ENCODE measurements at regions not wholly inside any gene's neighbourhood (a gene's known extent, or its start where the extent isn't known, plus 50 kb on each side); places are given as distances from the start of the nearest gene placed in this dataset.

DNA sequence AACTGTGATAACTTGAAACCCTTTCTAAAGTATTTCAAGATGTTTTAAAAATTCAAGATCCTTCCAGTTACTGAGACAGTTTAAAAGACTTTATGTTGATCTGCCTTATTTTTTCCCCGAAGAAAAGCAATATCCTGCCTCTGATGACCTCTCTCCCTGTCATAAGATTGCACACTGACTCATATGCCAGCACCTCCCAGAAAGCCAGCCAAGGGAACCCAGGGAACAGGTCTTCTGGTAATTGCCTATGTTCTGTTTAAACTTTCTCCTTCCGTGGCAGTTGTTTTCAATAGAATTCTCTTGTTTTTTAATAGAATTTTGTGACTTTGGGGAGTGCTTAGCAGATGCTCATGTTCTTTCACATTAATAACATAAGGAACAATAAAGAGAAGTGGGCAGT lies 300.2 kb upstream of the PRKD1 start:
- TF ChIP-seq SUZ12 (IDR thresholded peaks at IDR 0.05; ENCODE audit: extremely low read depth, insufficient read depth, insufficient read length) (no peak), ZNF274 (IDR thresholded peaks at IDR 0.05; ENCODE audit: low read depth, low read length) (no peak), YY1 (IDR thresholded peaks at IDR 0.05; ENCODE audit: insufficient read depth, insufficient read length) (no peak)
- Histone ChIP-seq H3K36me3 (ENCODE audit: insufficient read depth, insufficient read length, low read length) (no peaks in the 10 kb centered on the region), H3K27me3 (ENCODE audit: insufficient read depth, insufficient read length) (no peaks in the 10 kb centered on the region), H3K4me1 (ENCODE audit: insufficient read depth, insufficient read length) (no peaks in the 10 kb centered on the region), H3K9me3 (ENCODE audit: insufficient read depth, low read length) (no peaks in the 10 kb centered on the region), H3K9ac (ENCODE audit: insufficient read length, low read depth) (no peak overlapping the region), H3K4me3 (ENCODE audit: insufficient read length, low read depth) (no peak overlapping the region)
- no peak for DNase-seq (ENCODE audit: low read depth, low spot score)

DNA sequence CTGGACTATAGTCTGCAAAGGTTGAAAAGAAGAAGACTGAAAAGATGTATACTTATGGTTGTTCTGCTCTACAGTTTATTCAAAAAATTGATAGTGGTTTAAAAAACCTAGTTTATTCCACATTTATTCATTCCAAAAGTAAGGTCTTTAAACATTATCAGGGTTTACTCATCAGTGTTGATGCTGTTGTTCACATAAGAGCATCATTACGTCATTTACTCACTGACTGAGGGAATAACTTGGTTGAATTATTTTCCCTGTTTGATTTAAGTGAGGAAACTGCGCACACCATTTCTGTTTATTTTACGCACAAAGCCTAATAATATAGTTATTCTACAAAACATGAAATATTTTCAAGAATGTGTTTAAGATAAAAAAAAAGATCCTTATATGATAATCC lies 303.1 kb upstream of the PRKD1 start:
- Histone ChIP-seq H3K9me3 (ENCODE audit: insufficient read depth, low read length) (no peaks in the 10 kb centered on the region), H3K27me3 (ENCODE audit: insufficient read depth, insufficient read length) (no peaks in the 10 kb centered on the region), H3K36me3 (ENCODE audit: insufficient read depth, insufficient read length, low read length) (no peaks in the 10 kb centered on the region), H3K4me3 (ENCODE audit: insufficient read length, low read depth) (no peak overlapping the region), H3K9ac (ENCODE audit: insufficient read length, low read depth) (no peak overlapping the region), H3K4me1 (ENCODE audit: insufficient read depth, insufficient read length) (no peaks in the 10 kb centered on the region)
- DNase-seq (ENCODE audit: low read depth, low spot score), result no peak
- no peak for TF ChIP-seq ZNF274 (IDR thresholded peaks at IDR 0.05; ENCODE audit: low read depth, low read length)
- TF ChIP-seq YY1 (IDR thresholded peaks at IDR 0.05; ENCODE audit: insufficient read depth, insufficient read length), result no peak
- TF ChIP-seq SUZ12 (IDR thresholded peaks at IDR 0.05; ENCODE audit: extremely low read depth, insufficient read depth, insufficient read length), result no peak

DNA sequence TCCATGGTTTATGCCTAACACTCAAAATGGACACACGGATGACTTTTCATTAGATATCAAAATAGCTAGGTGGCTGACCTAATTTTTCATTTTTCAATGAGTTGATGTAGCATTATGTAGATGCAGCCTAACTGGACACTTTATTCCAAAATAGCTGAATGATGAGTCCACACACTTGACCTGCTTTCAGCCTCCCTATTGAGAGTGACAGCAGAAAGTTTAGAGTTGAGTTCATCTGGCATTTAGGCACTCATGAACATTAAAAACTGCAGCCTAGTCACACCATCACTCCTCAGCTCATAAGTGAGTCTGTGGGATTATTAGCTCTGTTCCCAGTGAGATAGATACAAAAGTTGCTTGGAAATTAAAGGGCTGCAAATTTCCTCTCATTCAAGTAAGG lies 307.3 kb upstream of the PRKD1 start:
- Histone ChIP-seq H3K9ac (ENCODE audit: insufficient read length, low read depth) (no peak overlapping the region), H3K27me3 (ENCODE audit: insufficient read depth, insufficient read length) (no peaks in the 10 kb centered on the region), H3K4me3 (ENCODE audit: insufficient read length, low read depth) (no peak overlapping the region), H3K9me3 (ENCODE audit: insufficient read depth, low read length) (no peaks in the 10 kb centered on the region), H3K4me1 (ENCODE audit: insufficient read depth, insufficient read length) (no peaks in the 10 kb centered on the region), H3K36me3 (ENCODE audit: insufficient read depth, insufficient read length, low read length) (no peaks in the 10 kb centered on the region)
- DNase-seq (ENCODE audit: low read depth, low spot score), result no peak
- TF ChIP-seq ZNF274 (IDR thresholded peaks at IDR 0.05; ENCODE audit: low read depth, low read length), result no peak
- TF ChIP-seq YY1 (IDR thresholded peaks at IDR 0.05; ENCODE audit: insufficient read depth, insufficient read length), result no peak
- TF ChIP-seq SUZ12 (IDR thresholded peaks at IDR 0.05; ENCODE audit: extremely low read depth, insufficient read depth, insufficient read length), result no peak

DNA sequence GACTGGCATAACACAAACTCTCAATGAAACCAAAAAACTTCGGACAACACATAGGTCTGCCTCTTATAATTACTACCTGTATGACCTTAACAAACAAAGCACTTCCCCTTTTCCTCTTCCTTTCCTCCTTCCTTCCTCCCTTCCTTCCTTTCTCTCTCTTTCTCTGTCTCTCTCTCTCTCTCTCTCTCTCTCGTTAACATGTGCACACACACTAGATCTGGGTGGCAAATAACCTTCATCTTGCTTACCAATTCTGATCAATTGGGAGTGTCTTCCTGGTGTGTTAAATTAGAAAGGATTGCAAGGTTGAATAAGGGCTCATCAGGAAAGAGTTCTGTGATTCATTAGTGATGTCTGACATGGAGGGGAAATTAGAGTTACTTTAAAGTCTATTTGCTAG lies 307.8 kb upstream of the PRKD1 start:
- Histone ChIP-seq H3K9ac (ENCODE audit: insufficient read length, low read depth) (no peak overlapping the region), H3K4me3 (ENCODE audit: insufficient read length, low read depth) (no peak overlapping the region), H3K4me1 (ENCODE audit: insufficient read depth, insufficient read length) (no peaks in the 10 kb centered on the region), H3K27me3 (ENCODE audit: insufficient read depth, insufficient read length) (no peaks in the 10 kb centered on the region), H3K36me3 (ENCODE audit: insufficient read depth, insufficient read length, low read length) (no peaks in the 10 kb centered on the region), H3K9me3 (ENCODE audit: insufficient read depth, low read length) (no peaks in the 10 kb centered on the region)
- no peak for DNase-seq (ENCODE audit: low read depth, low spot score)
- TF ChIP-seq ZNF274 (IDR thresholded peaks at IDR 0.05; ENCODE audit: low read depth, low read length) (no peak), SUZ12 (IDR thresholded peaks at IDR 0.05; ENCODE audit: extremely low read depth, insufficient read depth, insufficient read length) (no peak), YY1 (IDR thresholded peaks at IDR 0.05; ENCODE audit: insufficient read depth, insufficient read length) (no peak)

DNA sequence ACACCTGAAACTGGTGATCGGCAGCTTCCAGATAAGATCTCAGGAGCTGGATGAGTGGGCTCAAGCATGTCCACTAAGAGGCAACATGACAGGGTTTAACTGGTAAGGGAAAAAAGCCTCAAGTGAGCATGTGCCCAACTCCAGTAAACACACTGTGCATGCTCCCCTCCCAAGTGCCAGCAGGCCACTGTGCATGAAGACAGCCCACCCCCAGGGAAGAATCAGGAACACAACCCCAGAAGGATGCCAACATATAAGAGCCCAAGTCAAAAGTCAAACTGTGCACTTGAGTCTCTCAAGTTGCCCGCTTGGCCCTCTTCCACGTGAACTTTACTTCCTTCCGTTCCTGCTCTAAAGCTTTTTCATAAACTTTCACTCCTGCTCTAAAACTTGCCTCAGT lies 311.3 kb upstream of the PRKD1 start:
- Histone ChIP-seq H3K9me3 (ENCODE audit: insufficient read depth, low read length) (no peaks in the 10 kb centered on the region), H3K9ac (ENCODE audit: insufficient read length, low read depth) (no peak overlapping the region)
- no peak for DNase-seq (ENCODE audit: low read depth, low spot score)

DNA sequence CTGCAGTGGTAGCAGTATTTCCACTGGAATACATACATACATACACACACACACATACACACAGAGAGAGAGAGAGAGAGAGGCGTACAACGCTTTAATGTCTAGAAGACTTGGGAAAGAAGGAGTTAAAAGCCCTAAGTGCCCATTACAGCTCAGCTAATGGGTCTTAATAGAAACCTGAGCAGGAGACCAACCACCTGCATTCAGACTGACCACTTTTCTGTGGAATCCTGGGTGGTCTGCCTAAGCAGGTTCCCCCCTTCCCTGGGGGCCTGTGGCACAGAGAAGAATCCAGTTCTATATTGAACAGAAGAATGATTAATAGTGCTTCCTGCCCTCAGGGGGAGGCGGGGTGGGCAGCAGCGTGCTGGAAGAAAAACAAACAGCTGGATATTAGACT lies 312.4 kb upstream of the PRKD1 start:
- Histone ChIP-seq H3K4me1 (ENCODE audit: insufficient read depth, insufficient read length) (no peaks in the 10 kb centered on the region), H3K36me3 (ENCODE audit: insufficient read depth, insufficient read length, low read length) (no peaks in the 10 kb centered on the region), H3K9ac (ENCODE audit: insufficient read length, low read depth) (no peak overlapping the region), H3K4me3 (ENCODE audit: insufficient read length, low read depth) (no peak overlapping the region), H3K9me3 (ENCODE audit: insufficient read depth, low read length) (no peaks in the 10 kb centered on the region), H3K27me3 (ENCODE audit: insufficient read depth, insufficient read length) (no peaks in the 10 kb centered on the region)
- no peak for TF ChIP-seq YY1 (IDR thresholded peaks at IDR 0.05; ENCODE audit: insufficient read depth, insufficient read length)
- no peak for TF ChIP-seq ZNF274 (IDR thresholded peaks at IDR 0.05; ENCODE audit: low read depth, low read length)
- TF ChIP-seq SUZ12 (IDR thresholded peaks at IDR 0.05; ENCODE audit: extremely low read depth, insufficient read depth, insufficient read length), result no peak
- no peak for DNase-seq (ENCODE audit: low read depth, low spot score)

More for the DNA sequence above, 311.3 kb upstream of the PRKD1 start:
- Histone ChIP-seq H3K36me3 (ENCODE audit: insufficient read depth, insufficient read length, low read length) (no peaks in the 10 kb centered on the region), H3K27me3 (ENCODE audit: insufficient read depth, insufficient read length) (no peaks in the 10 kb centered on the region), H3K4me1 (ENCODE audit: insufficient read depth, insufficient read length) (no peaks in the 10 kb centered on the region), H3K4me3 (ENCODE audit: insufficient read length, low read depth) (no peak overlapping the region)
- TF ChIP-seq YY1 (IDR thresholded peaks at IDR 0.05; ENCODE audit: insufficient read depth, insufficient read length) (no peak), SUZ12 (IDR thresholded peaks at IDR 0.05; ENCODE audit: extremely low read depth, insufficient read depth, insufficient read length) (no peak), ZNF274 (IDR thresholded peaks at IDR 0.05; ENCODE audit: low read depth, low read length) (no peak)

DNA sequence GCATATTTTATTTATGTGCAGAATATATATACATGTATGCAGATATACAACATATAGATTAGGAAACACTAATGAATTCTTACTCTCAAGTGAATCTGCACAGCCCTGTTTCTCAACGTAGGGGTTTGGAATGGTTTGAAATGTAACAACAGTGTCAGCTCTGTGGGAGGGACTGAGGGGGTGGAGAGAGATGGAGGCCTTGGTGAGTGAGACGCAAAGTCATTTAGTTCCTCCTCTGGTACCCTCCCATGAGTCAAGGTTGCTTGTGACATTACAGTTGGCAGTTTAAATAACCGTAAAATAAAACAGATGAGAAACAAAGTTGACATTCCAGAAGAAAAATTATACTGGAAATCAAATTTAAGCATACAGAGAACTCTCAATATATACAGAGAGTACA lies 313.0 kb upstream of the PRKD1 start:
- TF ChIP-seq ZNF274 (IDR thresholded peaks at IDR 0.05; ENCODE audit: low read depth, low read length), result no peak
- TF ChIP-seq YY1 (IDR thresholded peaks at IDR 0.05; ENCODE audit: insufficient read depth, insufficient read length), result no peak
- no peak for TF ChIP-seq SUZ12 (IDR thresholded peaks at IDR 0.05; ENCODE audit: extremely low read depth, insufficient read depth, insufficient read length)
- DNase-seq (ENCODE audit: low read depth, low spot score), result no peak
- Histone ChIP-seq H3K9ac (ENCODE audit: insufficient read length, low read depth) (no peak overlapping the region), H3K27me3 (ENCODE audit: insufficient read depth, insufficient read length) (no peaks in the 10 kb centered on the region), H3K4me3 (ENCODE audit: insufficient read length, low read depth) (no peak overlapping the region), H3K36me3 (ENCODE audit: insufficient read depth, insufficient read length, low read length) (no peaks in the 10 kb centered on the region), H3K4me1 (ENCODE audit: insufficient read depth, insufficient read length) (no peaks in the 10 kb centered on the region), H3K9me3 (ENCODE audit: insufficient read depth, low read length) (no peaks in the 10 kb centered on the region)

DNA sequence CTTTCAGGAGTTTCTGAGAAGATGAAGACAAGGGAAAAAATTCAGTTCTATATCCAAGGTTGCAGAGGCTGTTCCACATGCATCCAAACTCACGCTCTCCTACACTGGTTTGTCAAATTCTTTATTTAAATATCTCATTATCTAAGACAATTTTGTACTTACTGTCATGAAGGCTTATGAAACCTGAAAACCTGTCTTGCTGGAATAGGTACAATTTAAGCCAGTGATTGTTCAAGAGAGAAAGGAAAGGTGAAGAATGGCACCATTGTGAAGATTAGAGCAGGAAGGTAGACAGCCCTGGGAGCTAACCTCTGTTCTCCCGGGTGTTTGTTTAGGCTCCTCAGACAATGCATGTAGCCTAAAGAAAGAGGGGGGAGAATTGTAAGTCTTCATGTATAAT lies 315.1 kb upstream of the PRKD1 start:
- H3K4me3 ChIP-seq (ENCODE audit: insufficient read length, low read depth), result no peak overlapping the region
- H3K9ac ChIP-seq (ENCODE audit: insufficient read length, low read depth), result no peak overlapping the region
- no peaks in the 10 kb centered on the region for H3K36me3 ChIP-seq (ENCODE audit: insufficient read depth, insufficient read length, low read length)
- H3K27me3 ChIP-seq (ENCODE audit: insufficient read depth, insufficient read length), result no peaks in the 10 kb centered on the region
- no peaks in the 10 kb centered on the region for H3K9me3 ChIP-seq (ENCODE audit: insufficient read depth, low read length)
- no peaks in the 10 kb centered on the region for H3K4me1 ChIP-seq (ENCODE audit: insufficient read depth, insufficient read length)
- DNase-seq (ENCODE audit: low read depth, low spot score), result no peak
- TF ChIP-seq YY1 (IDR thresholded peaks at IDR 0.05; ENCODE audit: insufficient read depth, insufficient read length) (no peak), SUZ12 (IDR thresholded peaks at IDR 0.05; ENCODE audit: extremely low read depth, insufficient read depth, insufficient read length) (no peak), ZNF274 (IDR thresholded peaks at IDR 0.05; ENCODE audit: low read depth, low read length) (no peak)

Data from NT2/D1 (cell line).